Stimulated activated naive CD4-positive, alpha-beta T cell treated with Interleukin-2 at 50 U/mL for 16 hours (primary cell): ENCODE measurements at regions not wholly inside any gene's neighbourhood (a gene's known extent, or its start where the extent isn't known, plus 50 kb on each side); places are given as distances from the start of the nearest gene placed in this dataset.
"Not testable (repeated sequence)": the region's sequence is repeated elsewhere in the genome, so short reads cannot be mapped to it uniquely, and the experiment has no call there.

Source experiments
- DNase-seq: peaks from one replicate; lab custom pipeline; 2025; lab: John Stamatoyannopoulos, UW

DNA sequence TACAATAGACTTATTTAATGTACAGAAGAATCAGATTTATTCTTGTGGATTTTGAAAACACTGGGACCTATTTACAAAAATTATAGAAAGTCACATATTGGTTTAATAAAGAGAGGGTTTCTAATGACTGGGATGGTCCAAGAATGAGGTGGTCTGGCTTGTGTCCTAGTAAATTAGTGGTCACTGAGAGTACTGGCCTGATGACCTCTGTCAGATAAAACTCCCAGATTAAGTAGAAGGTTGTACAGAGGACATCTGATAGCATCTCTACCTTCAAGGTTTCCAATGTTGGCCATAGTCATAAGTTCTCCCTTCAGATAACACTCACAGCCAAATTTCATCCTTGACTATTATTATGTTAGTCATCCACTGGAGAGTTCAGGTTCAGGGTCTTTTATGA lies 692.9 kb downstream of the MTRR start:
- no peak for DNase-seq

GRCh38 chr5:8563540-8563939 lies 694.6 kb downstream of the MTRR start:
- DNase-seq: not testable (repeated sequence)

- DNase-seq: no peak
These were observed 699.9 kb downstream of the MTRR start for GRCh38 chr5:8568858-8569257.

DNA sequence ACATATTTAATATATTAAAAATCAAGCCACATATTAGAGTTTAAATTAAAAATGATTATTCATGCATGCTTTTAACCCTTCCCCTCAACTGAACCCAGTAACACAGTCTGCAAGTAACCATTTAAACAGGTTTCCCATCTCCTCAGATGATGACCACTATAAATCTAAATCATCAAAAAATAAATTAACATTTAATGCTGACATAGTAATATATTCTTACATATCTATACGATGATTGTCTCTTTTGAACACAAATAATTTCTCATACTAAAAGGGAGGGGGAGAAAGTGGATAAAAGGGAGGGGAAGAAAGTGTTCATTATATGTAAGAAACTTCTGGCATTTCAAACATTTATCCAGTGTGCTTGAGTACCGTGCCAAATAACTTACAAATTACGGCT lies 701.6 kb downstream of the MTRR start:
- no peak for DNase-seq

DNA sequence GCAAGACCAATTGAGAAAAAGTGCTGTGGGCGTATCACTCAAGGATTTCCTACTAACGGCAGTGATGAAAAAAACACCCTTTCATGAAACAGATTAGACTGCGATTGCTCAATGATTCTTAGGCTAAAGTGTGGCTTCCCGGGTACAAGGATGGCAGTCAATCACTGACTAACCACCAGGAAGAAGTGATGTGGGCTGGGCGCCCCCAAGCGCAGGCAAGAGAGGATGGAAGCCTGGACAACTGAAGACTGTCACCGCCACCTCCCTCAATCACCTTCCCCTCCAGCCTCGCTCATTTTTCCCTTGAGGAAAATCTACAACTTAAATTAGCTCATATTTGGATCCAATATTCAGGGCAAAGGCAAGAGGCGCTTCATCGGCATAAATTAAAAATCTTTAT lies 707.2 kb downstream of the MTRR start:
- no peak for DNase-seq

DNA sequence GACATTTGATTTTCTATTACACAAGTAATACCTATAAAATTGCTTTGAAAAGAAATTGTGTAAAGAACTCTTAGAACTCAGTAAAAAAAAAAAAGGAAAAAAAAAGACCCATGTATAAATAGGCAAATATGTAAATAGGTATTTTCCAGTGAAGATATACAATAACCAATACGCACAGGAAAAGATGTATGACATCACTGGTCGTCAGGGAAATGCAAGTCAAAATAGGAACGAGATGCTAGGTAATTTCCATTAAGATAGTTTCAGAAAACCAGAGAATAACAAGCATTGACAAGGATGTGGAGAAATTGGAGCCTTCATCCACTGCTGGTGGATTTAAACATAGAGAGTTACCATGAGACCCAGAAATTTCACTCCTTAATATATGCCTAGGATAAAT lies 708.8 kb downstream of the MTRR start:
- DNase-seq: no peak

DNA sequence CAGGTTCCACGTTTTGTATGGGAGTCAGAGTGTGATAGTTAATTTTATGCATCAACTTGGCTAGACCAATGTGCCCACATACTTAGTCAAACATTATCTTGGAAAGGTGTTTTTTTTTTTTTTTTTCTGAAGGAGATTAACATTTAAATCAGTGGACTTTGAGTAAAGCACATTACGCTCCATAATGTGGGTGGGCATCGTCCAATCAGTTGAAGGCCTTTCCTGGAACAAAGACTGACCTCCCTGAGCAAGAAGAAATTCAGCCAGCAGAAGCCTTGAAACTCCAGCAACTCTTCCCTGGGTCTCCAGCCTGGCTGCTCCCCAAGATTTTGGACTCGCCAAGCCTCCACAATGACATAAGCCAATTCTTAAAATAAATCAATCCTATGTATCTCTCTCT lies 711.4 kb downstream of the MTRR start:
- no peak for DNase-seq

- no peak for DNase-seq
These were observed 712.1 kb downstream of the MTRR start for GRCh38 chr5:8581047-8581446.

DNA sequence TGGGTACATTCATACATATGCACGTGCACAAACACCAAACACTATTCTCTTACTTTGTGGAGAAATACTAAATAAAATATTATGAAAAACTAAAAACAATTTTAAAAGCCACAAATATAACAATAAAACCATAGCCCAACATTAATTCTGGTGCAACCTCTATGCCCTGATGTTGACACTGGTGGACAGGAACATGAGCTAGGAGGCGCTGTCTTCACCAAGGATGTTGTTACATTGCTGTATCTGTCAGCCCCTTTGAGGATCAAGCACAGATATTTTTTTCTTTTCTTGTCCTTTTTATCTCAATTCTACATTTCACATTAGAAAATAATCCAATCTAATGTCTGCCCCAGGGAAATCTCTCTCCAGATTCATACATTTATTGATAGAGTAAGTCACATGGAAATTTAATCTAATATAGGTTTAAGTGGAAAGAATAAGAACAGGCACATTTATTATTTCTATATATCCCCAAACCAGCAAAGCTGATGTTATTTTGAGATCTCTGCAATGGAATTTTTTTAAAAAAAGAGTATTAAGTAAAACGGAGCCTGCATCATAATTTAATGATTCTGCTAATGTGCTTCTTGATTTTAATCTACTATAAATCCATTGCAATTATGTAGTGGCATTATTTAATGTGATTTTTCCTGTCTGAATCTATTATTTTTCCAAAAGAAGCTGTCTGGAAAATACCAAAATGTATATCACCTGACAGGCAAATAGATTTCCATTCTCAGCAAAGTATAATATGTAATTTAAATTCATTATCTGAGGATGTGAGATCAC lies 716.5 kb downstream of the MTRR start:
- DNase-seq: no peak

- DNase-seq: no peak
These were observed 722.0 kb downstream of the MTRR start for GRCh38 chr5:8590959-8591358.

DNA sequence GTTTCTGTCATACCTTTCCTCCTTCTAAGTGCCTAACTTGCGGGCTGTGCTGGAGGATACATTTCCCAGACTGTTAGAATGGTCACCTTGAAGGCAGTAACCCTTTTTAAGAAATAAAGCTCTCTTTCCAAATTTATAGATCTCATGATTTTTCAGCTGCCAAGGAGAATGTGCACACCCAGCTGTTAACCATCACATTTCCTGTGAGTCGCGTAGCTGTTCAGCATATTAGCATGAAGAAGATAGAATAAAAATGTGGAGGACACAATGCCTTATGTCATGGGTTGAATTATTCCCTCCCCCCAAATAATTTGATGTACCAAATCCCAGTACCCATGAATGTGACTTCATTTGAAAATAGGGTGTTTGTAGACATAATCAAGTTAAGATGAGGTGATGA lies 729.4 kb downstream of the MTRR start:
- DNase-seq: no peak

GRCh38 chr5:8598996-8599395 lies 730.0 kb downstream of the MTRR start:
- DNase-seq: no peak

- no peak for DNase-seq
These were observed 731.9 kb downstream of the MTRR start for GRCh38 chr5:8600843-8601242.

DNA sequence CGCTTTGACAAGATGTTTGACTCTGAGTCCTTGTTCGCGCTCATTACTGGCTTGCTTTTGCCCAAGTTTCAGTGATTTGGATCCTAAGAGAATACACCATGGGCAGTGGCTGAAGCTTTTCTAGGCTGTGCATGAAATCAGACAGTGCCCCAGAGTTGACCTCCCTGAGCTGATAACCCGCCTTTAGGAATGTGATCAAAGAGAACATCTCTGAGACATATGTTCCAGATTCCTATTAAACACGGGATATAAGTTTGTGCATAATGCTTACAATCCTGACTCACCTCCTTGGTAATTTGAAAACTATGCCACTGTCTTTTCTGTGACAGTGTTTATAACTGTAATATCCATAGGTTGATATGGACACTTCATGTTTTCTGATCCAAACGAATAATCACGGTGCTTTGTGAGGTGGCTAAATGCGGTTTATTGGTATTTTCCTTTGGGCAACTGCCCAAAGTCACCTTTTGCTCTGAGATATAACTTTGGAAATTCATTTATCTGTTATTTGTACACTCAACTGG lies 732.9 kb downstream of the MTRR start:
- no peak for DNase-seq

DNA sequence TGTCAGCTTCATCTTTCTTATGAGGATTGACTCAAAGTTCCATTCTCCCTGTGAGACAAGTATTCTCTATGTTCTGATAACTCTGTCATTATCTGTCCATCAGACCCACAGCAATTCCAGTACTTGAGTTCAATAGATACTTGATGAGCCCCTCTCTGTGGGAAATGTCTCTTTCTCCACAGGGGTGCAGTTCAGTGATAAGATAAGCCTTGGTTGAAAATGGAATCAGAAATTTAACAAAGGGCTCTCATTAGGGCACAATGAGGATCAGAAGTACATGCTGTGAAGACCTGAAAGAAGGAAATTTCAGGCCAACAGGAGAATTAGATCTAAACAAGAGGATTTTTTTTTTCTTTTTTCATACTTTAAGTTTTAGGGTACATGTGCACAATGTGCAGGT lies 737.3 kb downstream of the MTRR start:
- no peak for DNase-seq

DNA sequence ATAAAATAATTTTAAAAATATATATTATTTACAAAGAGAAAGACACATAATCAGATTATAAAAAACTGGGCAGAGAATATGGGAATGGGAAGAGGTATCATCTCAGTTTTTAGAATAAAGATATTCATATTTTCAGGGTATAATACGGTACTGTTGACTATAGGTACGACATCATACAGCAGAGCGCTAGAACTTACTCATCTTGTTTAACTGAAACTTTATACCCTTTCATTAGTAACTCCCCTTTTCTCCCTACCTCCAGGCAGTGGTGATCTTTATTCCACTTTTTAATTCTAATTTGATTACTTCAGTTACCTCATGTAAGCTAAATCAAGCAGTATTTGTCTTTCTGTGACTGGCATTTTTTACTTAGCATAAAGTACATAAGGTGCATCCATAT lies 742.1 kb downstream of the MTRR start:
- DNase-seq: no peak

DNA sequence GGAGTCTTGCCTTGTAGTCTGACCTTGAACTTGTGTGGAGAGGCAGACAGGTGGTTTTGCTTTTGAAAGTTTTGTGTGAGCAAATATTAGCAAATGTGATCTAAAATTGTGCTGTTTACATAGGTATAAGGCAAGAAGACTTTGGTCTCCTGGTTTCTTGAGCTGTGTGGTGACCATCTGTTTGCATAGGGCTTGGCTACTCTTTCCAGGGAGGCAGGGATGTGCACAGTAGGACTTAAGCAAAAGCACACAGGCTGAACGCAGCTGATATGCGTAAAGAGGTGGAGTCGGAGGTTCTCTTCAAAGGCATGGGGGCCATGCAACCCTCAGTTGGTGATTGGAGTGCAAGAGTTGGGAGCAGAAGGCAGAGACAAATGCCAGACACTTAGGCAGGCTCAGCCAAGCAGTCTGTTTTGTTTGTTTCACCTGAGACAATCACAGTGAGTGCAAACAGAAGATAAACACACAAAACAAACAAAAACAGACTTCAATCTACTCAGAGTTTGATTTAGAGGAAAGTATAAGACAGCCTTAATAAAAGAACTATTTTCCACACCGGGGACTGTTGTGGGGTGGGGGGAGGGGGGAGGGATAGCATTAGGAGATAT lies 744.2 kb downstream of the MTRR start:
- no peak for DNase-seq

DNA sequence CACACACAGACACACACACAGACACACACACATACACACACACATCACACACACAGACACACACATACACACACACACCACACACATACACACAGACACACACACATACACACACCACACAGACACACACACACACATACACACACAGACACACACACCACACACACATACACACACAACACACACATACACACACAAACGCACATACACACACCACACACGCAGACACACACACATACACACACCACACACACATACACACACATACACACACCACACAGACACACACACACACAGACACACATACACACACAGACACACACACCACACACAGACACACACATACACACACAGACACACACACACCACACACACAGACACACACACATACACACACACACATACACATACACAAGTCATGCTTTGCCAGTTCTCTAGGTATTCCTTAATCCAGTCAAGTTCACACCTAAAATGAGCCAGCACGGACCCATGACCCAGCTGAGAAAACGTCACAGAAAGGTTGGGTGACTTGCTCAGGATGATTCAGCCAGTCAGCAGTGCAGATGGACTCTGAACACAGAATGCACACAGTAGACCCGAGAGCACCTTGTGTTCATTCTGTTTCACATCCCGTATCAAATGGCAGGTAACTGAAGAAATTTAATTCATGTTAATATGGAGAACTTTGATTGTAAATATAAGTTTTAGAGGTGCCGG lies 746.4 kb downstream of the MTRR start:
- no peak for DNase-seq

GRCh38 chr5:8628521-8628920 lies 759.6 kb downstream of the MTRR start:
- DNase-seq: no peak

- DNase-seq: no peak
These were observed 764.3 kb downstream of the MTRR start for GRCh38 chr5:8633259-8633658.

- no peak for DNase-seq
These were observed 764.7 kb downstream of the MTRR start for GRCh38 chr5:8633696-8634095.

- no peak for DNase-seq
These were observed 765.3 kb downstream of the MTRR start for GRCh38 chr5:8634219-8634618.
